ENCODE measurements at regions not wholly inside any gene's neighbourhood (a gene's known extent, or its start where the extent isn't known, plus 50 kb on each side); places are given as distances from the start of the nearest gene placed in this dataset.

GRCh38 chr3:117455782-117456181 lies 746.2 kb downstream of the TUSC7 start (continued):
- TF ChIP-seq ZNF518B (CRISPR knock-in tag; IDR thresholded peaks at IDR 0.05) (no peak), CHAMP1 (IDR thresholded peaks at IDR 0.05) (no peak), BRD9 (IDR thresholded peaks at IDR 0.05; ENCODE audit: low read depth, partially characterized antibody) (no peak)

GRCh38 chr3:117463276-117464115 lies 753.9 kb downstream of the TUSC7 start:
- in situ Hi-C loops (cut with MboI) = no loop called here
- H4K20me1 ChIP-seq (replicated peaks; ENCODE audit: control insufficient read depth, insufficient read depth, low read length) = no peaks in the 10 kb centered on the region
- DNase-seq (ENCODE audit: extremely low read depth in 1 of 4, low spot score in 3 of 4) = no peak
- H3K4me3 ChIP-seq = no peak overlapping the region
- intact Hi-C loops (cut with micrococcal nuclease) = no loop called here
- no peaks in the 10 kb centered on the region for H3K9me3 ChIP-seq (replicated peaks; ENCODE audit: control insufficient read depth, insufficient read depth, low read depth, low read length)
- H3K9ac ChIP-seq (ENCODE audit: insufficient read depth in 1 of 2, low read depth in 2 of 2, low read length in 2 of 2) = no peak overlapping the region
- no peaks in the 10 kb centered on the region for H3K36me3 ChIP-seq (ENCODE audit: control insufficient read depth, insufficient read depth, low read length)
- no peak overlapping the region for H3K4me2 ChIP-seq (ENCODE audit: insufficient read depth, low read length)
- H3K27ac ChIP-seq (ENCODE audit: extremely low read depth, low read depth, low read length) = no peak overlapping the region
- no peaks in the 10 kb centered on the region for H3K27me3 ChIP-seq (ENCODE audit: control insufficient read depth in 2 of 2, insufficient read depth in 2 of 2, low read length in 2 of 2)
- no peaks in the 10 kb centered on the region for H3K9me1 ChIP-seq (ENCODE audit: control insufficient read depth, insufficient read depth, low read length)
- H2AFZ ChIP-seq (ENCODE audit: low read depth, low read length) = no peak overlapping the region
- no TSS peak for BruUV-seq (replicated peaks)
- H3K79me2 ChIP-seq (ENCODE audit: control insufficient read depth, insufficient read depth, low read length) = no peaks in the 10 kb centered on the region
- ChIA-PET POLR2A (no interaction called here), CTCF (ENCODE audit: low intra/inter-chr PET ratio) (no interaction called here)
- no peak for ATAC-seq
- WGBS (ENCODE audit: insufficient coverage, low coverage, missing lambda C conversion rate) = 0% methylated on average over 1 of the region's 1 CpG
- no peaks in the 10 kb centered on the region for H3K4me1 ChIP-seq (replicated peaks in 1 of 2; ENCODE audit: control insufficient read depth in 2 of 2, insufficient read depth in 2 of 2, low read length in 2 of 2)
- no peak for FAIRE-seq
- TF ChIP-seq ZBTB8A (IDR thresholded peaks at IDR 0.05; ENCODE audit: partially characterized antibody) (no peak), BMI1 (IDR thresholded peaks at IDR 0.05; ENCODE audit: low read length) (no peak), L3MBTL2 (IDR thresholded peaks at IDR 0.05) (no peak), EHMT2 (IDR thresholded peaks at IDR 0.05) (no peak), CBFA2T2 (conservative IDR thresholded peaks at IDR 0.05) (no peak), MTA3 (IDR thresholded peaks at IDR 0.05; ENCODE audit: borderline replicate concordance) (no peak), TCF15 (CRISPR knock-in tag; IDR thresholded peaks at IDR 0.05) (no peak), ZBTB49 (CRISPR knock-in tag; IDR thresholded peaks at IDR 0.05; ENCODE audit: borderline replicate concordance) (no peak)

All from K562 (cell line).